ENCODE measurements at regions not wholly inside any gene's neighbourhood (a gene's known extent, or its start where the extent isn't known, plus 50 kb on each side); places are given as distances from the start of the nearest gene placed in this dataset.

DNA sequence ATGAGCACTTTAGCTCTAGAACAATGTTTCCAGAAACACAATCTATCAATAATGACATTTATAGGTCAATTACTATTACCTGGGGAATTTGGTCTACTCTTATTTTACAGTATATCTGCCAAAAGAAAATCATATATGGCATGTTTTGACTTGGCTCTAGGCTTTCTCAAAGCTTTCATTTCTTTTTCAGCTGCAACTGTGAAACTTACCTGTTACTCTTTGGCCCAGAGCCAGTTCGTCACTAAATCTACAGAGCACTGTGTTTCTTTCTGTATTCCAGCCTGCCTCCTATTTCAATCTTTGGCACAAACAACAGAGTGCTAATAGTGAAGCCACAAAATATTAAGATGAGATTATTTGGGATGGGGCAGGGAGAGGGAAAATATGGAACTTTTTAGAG, 76.0 kb downstream of the P2RY1 start:
- TF ChIP-seq POLR2A (IDR thresholded peaks at IDR 0.05) = no peak
- TF ChIP-seq, protein P1, sequence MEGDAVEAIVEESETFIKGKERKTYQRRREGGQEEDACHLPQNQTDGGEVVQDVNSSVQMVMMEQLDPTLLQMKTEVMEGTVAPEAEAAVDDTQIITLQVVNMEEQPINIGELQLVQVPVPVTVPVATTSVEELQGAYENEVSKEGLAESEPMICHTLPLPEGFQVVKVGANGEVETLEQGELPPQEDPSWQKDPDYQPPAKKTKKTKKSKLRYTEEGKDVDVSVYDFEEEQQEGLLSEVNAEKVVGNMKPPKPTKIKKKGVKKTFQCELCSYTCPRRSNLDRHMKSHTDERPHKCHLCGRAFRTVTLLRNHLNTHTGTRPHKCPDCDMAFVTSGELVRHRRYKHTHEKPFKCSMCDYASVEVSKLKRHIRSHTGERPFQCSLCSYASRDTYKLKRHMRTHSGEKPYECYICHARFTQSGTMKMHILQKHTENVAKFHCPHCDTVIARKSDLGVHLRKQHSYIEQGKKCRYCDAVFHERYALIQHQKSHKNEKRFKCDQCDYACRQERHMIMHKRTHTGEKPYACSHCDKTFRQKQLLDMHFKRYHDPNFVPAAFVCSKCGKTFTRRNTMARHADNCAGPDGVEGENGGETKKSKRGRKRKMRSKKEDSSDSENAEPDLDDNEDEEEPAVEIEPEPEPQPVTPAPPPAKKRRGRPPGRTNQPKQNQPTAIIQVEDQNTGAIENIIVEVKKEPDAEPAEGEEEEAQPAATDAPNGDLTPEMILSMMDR (IDR thresholded peaks at IDR 0.05) = no peak
- TF ChIP-seq POLR2AphosphoS5 (IDR thresholded peaks at IDR 0.05) = no peak
